Hematopoietic multipotent progenitor cell treated with erythropoietin and hydrocortisone succinate and interleukin-3 and kit ligand, for 17 days (in vitro differentiated cells): ENCODE measurements at regions not wholly inside any gene's neighbourhood (a gene's known extent, or its start where the extent isn't known, plus 50 kb on each side); places are given as distances from the start of the nearest gene placed in this dataset.

Experiments
- DNase-seq: peaks from one replicate; pipeline ENCODE4 v3.0.0-alpha.2; 2015; ENCODE audit warnings: low spot score

DNA sequence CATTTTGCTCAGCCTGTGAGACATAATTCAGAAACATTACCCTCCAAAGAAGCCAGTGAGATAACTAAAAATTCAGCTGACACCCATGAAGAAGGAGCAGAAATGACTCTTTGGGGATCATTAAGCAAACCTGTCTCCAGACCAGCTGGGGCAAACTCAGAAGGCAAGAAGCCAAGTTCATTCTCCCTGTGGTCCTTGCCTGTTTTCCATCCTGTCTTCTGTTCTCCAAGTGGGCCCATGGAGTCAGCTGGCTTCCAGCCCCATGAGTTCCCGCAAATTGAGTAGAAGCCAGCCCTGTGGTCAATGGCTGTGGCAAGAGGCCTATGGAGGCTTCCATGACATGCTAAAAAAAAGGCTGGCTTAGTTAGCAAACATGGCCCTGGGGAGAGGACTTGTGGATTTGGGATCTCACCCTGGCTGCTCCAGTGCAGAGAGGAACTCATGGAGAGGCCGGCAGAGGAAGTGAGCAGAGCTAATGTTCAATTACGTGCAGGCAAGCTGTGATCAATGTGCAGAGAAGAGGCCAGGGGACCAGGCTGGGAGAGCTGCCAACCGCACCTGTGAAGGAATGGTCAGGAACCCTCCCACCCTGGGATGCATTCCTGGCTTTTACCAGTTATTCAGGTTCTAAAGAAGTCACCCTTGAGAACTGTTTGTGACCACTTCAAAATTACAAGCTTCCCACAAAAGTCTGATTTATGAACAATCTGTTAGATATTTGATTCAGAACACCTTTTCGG lies 229.1 kb downstream of the TSHZ3 start:
- no peak for DNase-seq

DNA sequence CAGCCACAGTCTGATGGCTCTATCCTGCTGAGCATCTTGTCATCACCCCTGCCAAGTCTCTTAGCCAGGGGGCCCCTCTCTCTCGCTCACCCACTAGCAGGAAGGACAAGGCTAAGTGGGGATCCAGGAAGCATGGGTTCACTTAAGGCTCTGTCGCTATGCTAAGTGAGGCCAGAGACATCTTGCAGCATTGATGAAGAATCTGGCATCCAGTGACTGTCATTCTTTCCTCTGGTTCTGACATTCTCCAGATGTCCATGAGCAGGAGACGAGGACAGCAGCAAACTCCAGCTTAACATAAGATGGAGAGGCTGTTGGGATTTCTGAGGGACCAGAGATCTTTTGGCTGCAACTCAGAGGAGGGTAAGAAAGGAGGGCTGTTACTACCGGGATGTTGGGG lies 230.2 kb downstream of the TSHZ3 start:
- DNase-seq, result no peak

DNA sequence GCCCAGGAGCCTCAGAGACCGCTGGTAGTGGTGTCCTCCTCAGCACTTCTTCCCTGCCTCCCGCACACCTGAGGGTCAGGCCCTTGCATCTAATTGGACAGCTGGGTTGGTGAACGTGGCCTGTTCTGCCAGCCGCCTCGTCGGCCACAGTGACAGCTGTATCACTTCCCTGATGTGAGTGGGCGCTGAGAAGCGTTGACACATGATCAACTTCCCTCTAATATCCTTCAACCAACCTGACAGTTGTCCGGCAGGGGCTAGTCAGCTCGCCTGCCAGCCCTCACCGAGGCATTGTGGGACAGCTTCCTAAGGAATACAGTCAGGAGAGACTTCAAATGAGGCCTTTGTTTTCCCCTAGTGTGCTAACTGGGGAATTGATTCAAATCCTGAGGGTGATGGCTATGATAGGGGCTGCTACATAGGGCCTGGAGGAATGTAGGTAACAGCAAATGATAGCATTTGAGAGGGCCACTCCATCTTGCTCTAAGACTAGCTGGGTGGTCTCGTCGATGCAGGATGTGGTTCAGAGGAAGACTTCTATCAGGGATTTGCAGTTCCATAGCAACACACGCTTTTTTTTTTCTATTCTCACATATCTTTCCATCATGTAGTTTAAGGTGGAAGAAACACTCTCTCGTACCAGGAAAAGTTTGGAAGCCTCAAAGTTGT lies 230.8 kb downstream of the TSHZ3 start:
- no peak for DNase-seq

- no peak for DNase-seq
Measured at GRCh38 chr19:31114585-31114984, 234.7 kb downstream of the TSHZ3 start.

DNA sequence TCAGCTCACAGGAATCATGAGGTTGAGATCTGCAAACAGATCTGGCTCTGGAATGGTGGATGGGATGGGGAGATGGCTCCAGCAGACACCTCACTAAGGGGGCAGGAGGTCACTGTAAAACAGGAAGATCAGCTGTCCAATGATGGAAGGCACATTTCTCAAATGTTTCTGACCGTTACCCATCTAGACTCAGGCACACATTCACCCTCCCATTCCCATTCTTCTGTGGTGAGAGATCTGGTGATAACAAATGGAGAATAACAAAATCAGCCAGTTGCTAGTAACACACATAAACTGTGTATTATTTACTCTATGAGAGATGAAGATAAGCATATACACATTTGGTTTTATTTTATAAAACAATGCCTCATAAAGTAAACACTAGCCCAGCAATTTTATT lies 235.9 kb downstream of the TSHZ3 start:
- no peak for DNase-seq

- no peak for DNase-seq
Measured at GRCh38 chr19:31112158-31112557, 237.1 kb downstream of the TSHZ3 start.

GRCh38 chr19:31111741-31112140 lies 237.5 kb downstream of the TSHZ3 start:
- no peak for DNase-seq

GRCh38 chr19:31110336-31110735 lies 238.9 kb downstream of the TSHZ3 start:
- DNase-seq, result no peak

- no peak for DNase-seq
Measured at GRCh38 chr19:31109636-31110035, 239.6 kb downstream of the TSHZ3 start.

DNA sequence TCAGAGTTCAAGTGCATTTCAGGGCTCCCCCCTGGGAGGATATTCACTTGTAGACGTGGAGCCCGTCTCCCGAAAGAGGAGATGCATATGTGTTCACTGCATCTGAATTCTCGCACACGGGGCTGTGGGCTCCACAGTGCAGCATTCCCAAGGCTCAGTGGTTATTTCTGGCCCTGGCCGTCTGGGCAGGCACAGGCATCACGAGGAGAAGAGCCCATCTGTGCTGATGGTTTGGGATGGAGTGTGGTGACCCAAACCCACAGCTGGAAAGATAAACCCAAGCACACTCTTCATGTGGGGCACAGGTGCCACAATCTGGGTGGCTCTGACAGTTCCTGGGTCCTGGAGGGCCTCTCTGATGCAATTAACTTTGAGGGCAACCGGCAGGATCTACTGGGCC lies 242.1 kb downstream of the TSHZ3 start:
- DNase-seq, result no peak

GRCh38 chr19:31105761-31106160 lies 243.5 kb downstream of the TSHZ3 start:
- DNase-seq, result no peak

DNA sequence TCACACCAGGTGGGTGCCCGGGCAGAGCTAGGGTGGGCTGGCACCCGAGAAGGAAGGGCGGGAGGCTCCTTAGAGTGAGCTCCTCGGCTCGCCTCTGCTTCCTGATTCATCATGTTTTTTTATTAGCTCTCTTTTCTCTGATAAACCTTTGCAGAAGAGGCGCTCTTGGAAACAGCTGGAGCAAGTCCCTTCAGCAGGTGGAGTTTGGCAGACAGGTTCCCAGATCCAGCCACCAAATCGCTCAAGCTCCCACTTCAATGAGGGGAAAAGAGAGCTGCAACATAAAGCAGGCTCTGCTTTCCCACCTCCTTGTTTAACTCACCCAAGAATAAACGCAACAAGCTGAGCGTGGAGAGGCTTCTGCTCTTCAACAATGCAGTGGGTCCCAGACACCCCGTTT lies 244.8 kb downstream of the TSHZ3 start:
- no peak for DNase-seq

DNA sequence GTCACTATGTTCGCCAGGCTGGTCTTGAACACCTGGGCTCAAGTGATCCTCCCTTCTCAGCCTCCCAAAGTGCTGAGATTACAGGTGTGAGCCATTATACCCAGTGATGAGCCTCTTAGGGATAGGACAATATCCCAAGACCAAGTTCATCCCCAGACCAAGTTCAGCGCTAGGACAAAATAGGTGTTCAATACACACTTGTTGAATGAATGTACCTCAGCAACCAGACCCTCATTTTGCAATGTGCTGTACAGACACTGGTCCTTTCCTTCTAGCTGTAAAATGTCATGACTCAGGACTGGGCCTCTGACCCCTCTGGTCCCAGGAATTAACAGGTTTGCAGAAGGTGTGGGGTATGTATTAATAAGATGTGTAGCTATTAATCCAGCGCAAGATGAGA lies 246.0 kb downstream of the TSHZ3 start:
- no peak for DNase-seq

DNA sequence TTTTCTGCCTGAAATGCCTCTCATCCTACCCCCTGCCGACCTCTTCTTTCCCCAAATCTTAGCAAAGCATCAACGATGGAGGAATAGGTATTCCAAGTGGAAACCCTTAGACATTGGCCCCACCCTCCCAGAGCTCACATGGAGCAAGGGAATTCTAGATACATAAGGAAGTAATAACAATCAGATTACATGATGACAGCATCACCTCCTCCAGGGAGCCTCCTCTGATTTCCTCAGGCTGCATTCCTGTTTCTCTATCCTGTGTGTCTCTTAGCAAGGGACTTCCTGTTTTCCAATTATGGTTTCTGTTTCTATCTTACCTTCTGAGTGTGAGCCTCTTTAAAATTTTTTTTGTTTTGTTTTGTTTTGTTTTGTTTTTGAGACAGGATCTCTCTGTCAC lies 246.6 kb downstream of the TSHZ3 start:
- no peak for DNase-seq

GRCh38 chr19:31100981-31101380 lies 248.3 kb downstream of the TSHZ3 start:
- DNase-seq, result no peak

DNA sequence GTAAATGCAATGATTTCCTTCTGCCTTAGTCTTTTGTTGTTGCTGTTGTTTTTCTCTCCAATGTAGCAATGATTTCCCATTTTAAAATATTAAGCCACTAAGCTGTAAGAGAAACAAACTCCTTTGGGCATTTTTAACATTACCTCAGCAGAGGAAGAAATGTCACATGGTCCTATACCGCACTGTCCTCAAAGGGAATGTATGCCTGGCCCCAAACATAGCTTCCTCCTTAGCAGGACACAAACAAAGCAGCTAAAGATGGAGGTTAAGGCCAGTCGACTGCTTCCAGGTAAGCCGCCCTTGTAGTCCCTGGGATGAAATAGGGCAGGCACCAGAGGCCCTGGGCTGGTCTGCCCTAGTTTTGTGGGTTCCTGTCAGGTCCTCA lies 249.0 kb downstream of the TSHZ3 start:
- DNase-seq, result no peak

DNA sequence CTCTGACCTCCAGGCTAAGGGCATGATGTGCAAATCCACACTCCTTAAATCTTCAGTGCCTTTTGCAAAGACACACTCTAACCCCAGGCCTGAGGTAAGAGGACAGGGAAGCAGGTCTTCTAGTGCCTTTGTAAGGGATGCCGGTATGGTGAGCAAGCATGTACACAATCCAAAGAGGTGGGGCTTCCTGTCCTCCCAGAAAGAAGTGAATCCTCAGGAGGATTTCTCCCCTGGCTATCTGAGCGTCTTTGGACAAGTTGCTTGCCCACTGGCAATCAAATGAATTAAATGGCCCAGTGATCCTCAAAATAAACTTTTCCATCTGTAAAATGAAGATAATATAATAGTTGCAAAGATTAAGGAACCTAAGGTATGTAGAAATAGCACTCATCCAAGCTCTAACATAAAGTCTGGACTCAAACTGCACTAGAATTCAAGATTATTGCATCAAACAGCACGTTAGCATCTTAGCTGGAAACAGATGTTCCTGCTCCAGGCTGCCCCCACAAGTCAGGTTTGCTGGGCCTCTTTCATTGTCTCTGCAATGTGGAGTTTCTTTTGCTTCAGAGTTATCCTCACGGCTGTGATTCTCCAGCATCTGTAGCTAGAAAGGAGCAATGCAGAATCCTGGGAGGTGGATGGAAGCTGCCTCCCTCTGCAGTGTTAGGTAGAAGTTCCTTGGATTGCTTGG lies 249.6 kb downstream of the TSHZ3 start:
- DNase-seq, result no peak

GRCh38 chr19:31098836-31099235 lies 250.4 kb downstream of the TSHZ3 start:
- no peak for DNase-seq

DNA sequence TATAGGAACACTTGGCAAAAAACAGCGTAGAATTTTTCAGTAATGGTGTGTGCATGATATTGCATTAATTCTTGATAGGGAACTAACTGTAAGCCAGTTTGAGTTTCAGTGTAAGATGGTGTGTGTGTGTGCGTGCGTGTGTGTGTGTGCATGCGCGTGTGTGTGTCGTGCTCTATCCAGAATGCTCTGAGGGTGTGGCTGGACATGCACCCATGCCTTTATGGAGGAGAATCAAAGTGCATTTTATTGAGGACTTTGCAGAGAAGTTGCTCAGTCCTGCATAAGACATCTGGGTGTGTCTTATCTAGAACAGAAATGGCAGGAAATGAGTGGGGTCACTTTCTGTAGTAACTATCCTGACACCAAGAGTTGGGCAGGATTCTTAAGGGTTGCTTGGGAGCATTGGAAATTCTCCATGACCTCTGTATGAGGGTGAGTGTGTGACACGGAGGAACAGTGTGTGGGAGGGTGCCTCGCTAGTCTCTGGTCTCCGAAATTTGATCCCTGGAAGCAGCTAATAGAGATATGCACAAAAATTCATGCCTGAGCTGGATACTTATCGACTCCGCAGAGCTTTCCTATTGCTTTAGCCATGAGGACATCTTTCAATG lies 252.2 kb downstream of the TSHZ3 start:
- DNase-seq, result no peak

- no peak for DNase-seq
Measured at GRCh38 chr19:31096062-31096830, 253.0 kb downstream of the TSHZ3 start.

DNA sequence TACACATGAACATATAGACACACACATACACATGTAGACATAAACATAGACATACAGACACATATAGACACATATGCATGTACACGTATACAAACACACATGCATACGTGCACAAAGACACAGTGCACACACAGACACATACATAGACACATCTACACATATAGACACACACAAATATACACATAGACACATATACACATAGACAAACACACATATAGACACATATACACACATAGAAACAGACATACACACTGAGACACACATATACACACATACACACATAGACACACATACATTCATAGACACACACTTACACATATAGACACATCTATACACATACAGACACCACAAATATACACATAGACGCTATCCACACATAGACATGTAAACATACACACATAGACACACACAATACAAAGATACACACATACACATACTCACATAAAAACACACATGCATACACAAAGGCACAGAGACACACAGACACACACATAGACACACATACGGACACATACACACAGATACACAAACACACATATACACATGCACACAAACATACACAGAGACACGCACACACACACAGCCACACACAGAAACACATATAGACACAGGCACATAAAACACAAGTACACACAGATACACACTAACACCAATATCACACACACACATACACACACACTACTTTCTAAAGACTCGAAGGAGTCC lies 254.0 kb downstream of the TSHZ3 start:
- no peak for DNase-seq

DNA sequence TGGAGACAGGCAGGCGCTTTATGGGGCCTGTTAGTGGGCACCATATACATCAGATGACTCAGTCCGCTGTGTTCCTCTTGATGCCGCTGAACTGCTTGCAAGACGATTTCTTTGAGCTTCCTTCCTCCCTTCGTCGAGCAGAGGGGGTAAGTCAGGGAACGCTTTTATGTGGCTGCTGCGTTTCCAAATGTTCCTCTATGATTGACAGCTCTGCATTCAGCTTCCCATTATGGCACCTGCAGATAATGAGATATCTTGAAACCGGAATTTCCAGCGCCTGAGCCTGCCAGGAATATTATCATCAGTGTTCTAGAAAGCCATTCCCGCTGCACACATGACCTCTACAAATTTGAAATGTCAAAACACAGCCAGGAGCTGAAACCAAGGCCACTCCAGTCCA lies 257.0 kb downstream of the TSHZ3 start:
- DNase-seq, result no peak
